Fibroblast of the aortic adventitia (primary cell): ENCODE measurements at regions not wholly inside any gene's neighbourhood (a gene's known extent, or its start where the extent isn't known, plus 50 kb on each side); places are given as distances from the start of the nearest gene placed in this dataset.

Experiments
- DNase-seq: peaks from one replicate; pipeline ENCODE4 v3.0.0-alpha.2; 2010; ENCODE audit warnings: low read depth
- H3K4me3 ChIP-seq: 2 replicates; pipeline ENCODE4 v1.5.1; 2011; ENCODE audit warnings: low read depth, mild to moderate bottlenecking, control low read depth, low read length, moderate library complexity
- CTCF ChIP-seq: IDR thresholded peaks from 2 replicates; pipeline ENCODE4 v1.5.1; 2011; ENCODE audit warnings: mild to moderate bottlenecking, low read length, control low read depth, inconsistent platforms; ENCODE audit not compliant: insufficient read depth

- no peak overlapping the region for H3K4me3 ChIP-seq
- no peak for DNase-seq
- TF ChIP-seq CTCF: no peak
These were observed 192.6 kb upstream of the LPP start for GRCh38 chr3:187961366-187961765.

- TF ChIP-seq CTCF: no peak
- no peak overlapping the region for H3K4me3 ChIP-seq
- no peak for DNase-seq
These were observed 190.8 kb upstream of the LPP start for GRCh38 chr3:187963003-187963676.

GRCh38 chr3:187963677-187964385, 190.1 kb upstream of the LPP start:
- H3K4me3 ChIP-seq: no peak overlapping the region
- TF ChIP-seq CTCF: no peak
- DNase-seq: no peak

- no peak for DNase-seq
- no peak for TF ChIP-seq CTCF
- H3K4me3 ChIP-seq: no peak overlapping the region
These were observed 189.2 kb upstream of the LPP start for GRCh38 chr3:187964760-187965159.

- TF ChIP-seq CTCF: no peak
- no peak overlapping the region for H3K4me3 ChIP-seq
- DNase-seq: no peak
These were observed 187.9 kb upstream of the LPP start for GRCh38 chr3:187966096-187966495.

- no peak for TF ChIP-seq CTCF
- no peak overlapping the region for H3K4me3 ChIP-seq
- DNase-seq: no peak
These were observed 187.1 kb upstream of the LPP start for GRCh38 chr3:187966636-187967406.
